Calu3 (cell line): ENCODE measurements at regions not wholly inside any gene's neighbourhood (a gene's known extent, or its start where the extent isn't known, plus 50 kb on each side); places are given as distances from the start of the nearest gene placed in this dataset.

ENCODE experiments used
- BruUV-seq: library from RNA; stranded (reverse); fragments of 400-500 nt; replicated peaks from 2 replicates; lab custom pipeline; 2021; lab: Mats Ljungman, UMichigan
- CTCF ChIA-PET: fragments of 300-600 bp; sonication (Branson Sonifier 250); formaldehyde crosslinking; loops from one replicate; lab custom pipeline; 2022; ENCODE audit warnings: antibody characterized with exemption; lab: Charles Lee
- DNase-seq: peaks from one replicate; pipeline ENCODE4 v3.0.0; 2022
- H3K27ac Mint-ChIP-seq: one replicate; pipeline ENCODE4 v1.8.0; 2022; ENCODE audit warnings: mixed read lengths; ENCODE audit not compliant: unreplicated experiment
- H3K27me3 Mint-ChIP-seq: one replicate; pipeline ENCODE4 v1.8.0; 2022; ENCODE audit warnings: mixed read lengths; ENCODE audit not compliant: unreplicated experiment
- H3K36me3 Mint-ChIP-seq: one replicate; pipeline ENCODE4 v1.8.0; 2022; ENCODE audit warnings: mild to moderate bottlenecking, moderate library complexity, mixed read lengths; ENCODE audit not compliant: insufficient read depth, unreplicated experiment
- H3K4me1 Mint-ChIP-seq: one replicate; pipeline ENCODE4 v1.8.0; 2022; ENCODE audit warnings: mild to moderate bottlenecking, low read depth, mixed read lengths; ENCODE audit not compliant: unreplicated experiment
- H3K4me3 Mint-ChIP-seq: one replicate; pipeline ENCODE4 v1.8.0; 2022; ENCODE audit warnings: mild to moderate bottlenecking, low read depth, moderate library complexity, mixed read lengths; ENCODE audit not compliant: unreplicated experiment
- H3K9me3 Mint-ChIP-seq: one replicate; pipeline ENCODE4 v1.8.0; 2022; ENCODE audit warnings: low read depth, mixed read lengths; ENCODE audit not compliant: unreplicated experiment
- intact Hi-C: fragments of 100-400 bp; cut with micrococcal nuclease; formaldehyde crosslinking; loops from one replicate; pipeline ENCODE4 v1.10.0; 2022; ENCODE audit not compliant: unreplicated experiment
- TF ChIP-seq, protein P1 (sequence below): fragments of 200-600 bp; IDR thresholded peaks from one replicate; pipeline ENCODE4 v1.8.0; 2022; ENCODE audit warnings: antibody characterized with exemption; ENCODE audit not compliant: unreplicated experiment

DNA sequence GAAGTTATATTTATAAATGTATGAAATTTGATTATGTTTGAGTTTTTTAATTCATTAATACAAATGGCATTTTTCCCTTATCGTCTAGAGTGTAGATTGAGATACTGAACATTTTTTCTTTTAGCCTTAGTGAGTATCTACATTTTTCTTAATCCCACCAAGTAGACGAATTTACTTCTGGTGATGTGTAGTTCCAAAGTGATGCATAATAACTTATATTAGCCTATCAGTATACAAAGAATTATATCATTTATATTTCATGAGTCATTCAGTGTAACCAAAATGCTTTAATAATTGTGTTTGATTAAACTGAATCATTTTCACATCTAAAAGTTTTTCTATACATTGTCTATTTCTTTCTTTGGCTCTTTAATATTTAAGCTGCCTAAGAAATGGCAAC, 745.6 kb upstream of the LUZP2 start:
- H3K9me3 Mint-ChIP-seq = peaks cover 6% of the 10 kb centered on the region
- TF ChIP-seq, protein P1, sequence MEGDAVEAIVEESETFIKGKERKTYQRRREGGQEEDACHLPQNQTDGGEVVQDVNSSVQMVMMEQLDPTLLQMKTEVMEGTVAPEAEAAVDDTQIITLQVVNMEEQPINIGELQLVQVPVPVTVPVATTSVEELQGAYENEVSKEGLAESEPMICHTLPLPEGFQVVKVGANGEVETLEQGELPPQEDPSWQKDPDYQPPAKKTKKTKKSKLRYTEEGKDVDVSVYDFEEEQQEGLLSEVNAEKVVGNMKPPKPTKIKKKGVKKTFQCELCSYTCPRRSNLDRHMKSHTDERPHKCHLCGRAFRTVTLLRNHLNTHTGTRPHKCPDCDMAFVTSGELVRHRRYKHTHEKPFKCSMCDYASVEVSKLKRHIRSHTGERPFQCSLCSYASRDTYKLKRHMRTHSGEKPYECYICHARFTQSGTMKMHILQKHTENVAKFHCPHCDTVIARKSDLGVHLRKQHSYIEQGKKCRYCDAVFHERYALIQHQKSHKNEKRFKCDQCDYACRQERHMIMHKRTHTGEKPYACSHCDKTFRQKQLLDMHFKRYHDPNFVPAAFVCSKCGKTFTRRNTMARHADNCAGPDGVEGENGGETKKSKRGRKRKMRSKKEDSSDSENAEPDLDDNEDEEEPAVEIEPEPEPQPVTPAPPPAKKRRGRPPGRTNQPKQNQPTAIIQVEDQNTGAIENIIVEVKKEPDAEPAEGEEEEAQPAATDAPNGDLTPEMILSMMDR = no peak
- H3K36me3 Mint-ChIP-seq = no peaks in the 10 kb centered on the region
- H3K4me3 Mint-ChIP-seq = no peak overlapping the region
- BruUV-seq = no TSS peak
- H3K27me3 Mint-ChIP-seq = no peaks in the 10 kb centered on the region
- no peak for DNase-seq
- no peak overlapping the region for H3K27ac Mint-ChIP-seq
- CTCF ChIA-PET = no interaction called here
- no peaks in the 10 kb centered on the region for H3K4me1 Mint-ChIP-seq
- intact Hi-C loops = no loop called here

DNA sequence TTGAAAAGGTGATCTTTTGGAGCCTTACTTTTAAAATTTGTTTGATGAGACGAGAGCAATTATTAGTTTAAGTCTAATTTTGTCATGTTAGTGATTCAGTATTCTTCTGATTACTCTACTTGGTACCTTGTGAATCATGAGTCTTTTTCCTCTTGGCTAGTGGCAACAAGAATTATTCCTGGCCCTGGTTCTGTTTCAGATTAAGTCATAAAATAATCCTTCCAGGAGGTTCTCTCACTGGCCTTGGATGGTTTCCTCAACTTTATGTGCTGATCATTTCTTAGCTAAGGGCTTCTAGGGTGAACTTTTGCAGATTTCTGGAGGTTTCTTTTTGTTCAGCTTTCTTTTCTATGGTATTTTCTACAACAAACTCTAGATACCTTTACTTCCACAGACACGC, 741.8 kb upstream of the LUZP2 start:
- CTCF ChIA-PET = no interaction called here
- no peak for DNase-seq
- Mint-ChIP-seq H3K9me3 (peaks cover 6% of the 10 kb centered on the region), H3K4me1 (no peaks in the 10 kb centered on the region), H3K27ac (no peak overlapping the region), H3K36me3 (no peaks in the 10 kb centered on the region), H3K27me3 (no peaks in the 10 kb centered on the region), H3K4me3 (no peak overlapping the region)
- BruUV-seq = no TSS peak
- TF ChIP-seq, protein P1 = no peak
- intact Hi-C loops = no loop called here

DNA sequence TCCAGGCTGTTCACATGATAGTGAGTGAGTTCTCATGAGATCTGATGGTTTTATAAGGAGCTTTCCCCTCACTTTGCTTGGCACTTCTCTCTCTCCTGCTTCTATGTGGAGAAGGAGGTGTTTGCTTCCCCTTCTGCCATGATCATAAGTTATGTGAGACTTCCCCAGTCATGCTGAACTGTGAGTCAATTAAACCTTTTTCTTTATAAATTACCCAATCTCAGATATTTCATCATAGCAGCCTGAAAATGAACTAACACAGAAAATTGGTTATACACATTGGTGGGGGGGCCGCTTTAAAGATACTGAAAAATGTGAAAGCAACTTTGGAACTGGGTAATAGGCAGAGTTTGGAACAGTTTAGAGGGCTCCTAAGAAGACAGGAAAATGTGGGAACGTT, 741.1 kb upstream of the LUZP2 start:
- TF ChIP-seq, protein P1 = no peak
- H3K4me1 Mint-ChIP-seq = no peaks in the 10 kb centered on the region
- H3K36me3 Mint-ChIP-seq = no peaks in the 10 kb centered on the region
- no peak overlapping the region for H3K27ac Mint-ChIP-seq
- peaks cover 6% of the 10 kb centered on the region for H3K9me3 Mint-ChIP-seq
- intact Hi-C loops = no loop called here
- no peak overlapping the region for H3K4me3 Mint-ChIP-seq
- no TSS peak for BruUV-seq
- no peaks in the 10 kb centered on the region for H3K27me3 Mint-ChIP-seq
- CTCF ChIA-PET = no interaction called here
- DNase-seq = no peak

DNA sequence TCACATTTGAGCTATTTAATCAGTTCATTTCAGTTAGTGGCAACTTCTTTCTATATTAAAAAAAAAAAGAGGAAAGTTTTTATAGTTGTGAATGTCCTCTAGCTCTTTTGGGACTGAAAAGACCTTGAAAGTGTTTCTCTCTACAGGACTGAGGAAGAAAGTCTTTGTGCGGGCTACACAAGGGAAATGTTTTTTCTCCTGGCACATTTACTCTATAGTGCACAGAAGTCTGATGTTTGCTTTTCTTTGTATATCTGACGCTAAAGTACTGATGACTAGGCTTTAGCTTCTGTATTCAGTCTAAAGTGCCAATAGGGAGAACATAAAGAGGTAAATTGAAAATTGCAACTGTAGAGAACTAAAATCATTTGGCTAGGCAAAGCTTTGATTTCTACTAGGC, 737.4 kb upstream of the LUZP2 start:
- H3K9me3 Mint-ChIP-seq = peaks cover 8% of the 10 kb centered on the region
- no peaks in the 10 kb centered on the region for H3K4me1 Mint-ChIP-seq
- H3K36me3 Mint-ChIP-seq = no peaks in the 10 kb centered on the region
- no peaks in the 10 kb centered on the region for H3K27me3 Mint-ChIP-seq
- no peak overlapping the region for H3K27ac Mint-ChIP-seq
- TF ChIP-seq, protein P1 = no peak
- DNase-seq = no peak
- no TSS peak for BruUV-seq
- no peak overlapping the region for H3K4me3 Mint-ChIP-seq
- CTCF ChIA-PET = no interaction called here
- intact Hi-C loops = no loop called here
